Mesothelial cell of epicardium (in vitro differentiated cells): ENCODE measurements at regions not wholly inside any gene's neighbourhood (a gene's known extent, or its start where the extent isn't known, plus 50 kb on each side); places are given as distances from the start of the nearest gene placed in this dataset.
"Not testable (repeated sequence)": the region's sequence is repeated elsewhere in the genome, so short reads cannot be mapped to it uniquely, and the experiment has no call there.

Source experiments
- DNase-seq, 2 experiments: peaks; one replicate each; pipeline ENCODE4 v3.0.0; 2021; ENCODE audit warnings: low spot score in 2 of 2; ENCODE audit not compliant: unreplicated experiment in 2 of 2
- H3K27ac Mint-ChIP-seq: 2 replicates; pipeline ENCODE4 v1.8.0; 2021; ENCODE audit warnings: mixed read lengths
- H3K27me3 Mint-ChIP-seq: 2 replicates; pipeline ENCODE4 v1.8.0; 2021; ENCODE audit warnings: low read depth, mixed read lengths
- H3K36me3 Mint-ChIP-seq: 2 replicates; pipeline ENCODE4 v1.8.0; 2021; ENCODE audit warnings: mixed read lengths
- H3K4me1 Mint-ChIP-seq: 2 replicates; pipeline ENCODE4 v1.8.0; 2021; ENCODE audit warnings: mixed read lengths
- H3K4me3 Mint-ChIP-seq: 2 replicates; pipeline ENCODE4 v1.8.0; 2021; ENCODE audit warnings: mild to moderate bottlenecking, moderate library complexity, mixed read lengths
- H3K9me3 Mint-ChIP-seq: 2 replicates; pipeline ENCODE4 v1.8.0; 2021; ENCODE audit warnings: mixed read lengths
- TF ChIP-seq, protein P1 (sequence below): fragments of 200-600 bp; sonication (generic); IDR thresholded peaks from one replicate; pipeline ENCODE4 v1.5.0; 2021; ENCODE audit warnings: antibody characterized with exemption; ENCODE audit not compliant: unreplicated experiment

DNA sequence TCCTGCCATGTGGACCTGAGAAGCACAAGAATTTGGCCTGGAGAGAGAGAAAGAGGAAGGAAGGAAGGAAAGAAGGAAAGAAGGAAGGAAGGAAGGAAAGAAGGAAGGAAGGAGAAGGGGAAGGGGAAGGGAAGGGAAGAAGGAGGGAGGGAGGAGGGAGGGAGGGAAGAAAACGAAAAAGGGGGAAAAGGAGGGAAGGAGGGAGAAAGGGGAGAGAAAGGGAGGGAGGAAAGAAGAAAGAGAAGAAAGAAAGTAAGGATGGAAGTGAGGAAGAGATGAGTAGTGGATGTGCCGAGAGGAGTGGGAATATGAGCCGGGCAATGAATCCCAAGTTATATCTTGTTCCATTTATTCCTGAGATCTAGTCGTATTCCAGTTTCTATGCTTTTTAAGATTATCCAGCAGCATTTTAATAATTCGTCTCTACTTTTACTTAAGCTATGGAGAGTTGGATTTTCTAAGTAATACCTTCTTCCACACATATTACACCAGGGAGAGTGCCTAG is 247.8 kb downstream of the TDRD15 start:
- DNase-seq: no peak
- peaks cover 10% of the 10 kb centered on the region for H3K27me3 Mint-ChIP-seq
- H3K4me3 Mint-ChIP-seq: no peak overlapping the region
- H3K27ac Mint-ChIP-seq: no peak overlapping the region
- TF ChIP-seq, protein P1, sequence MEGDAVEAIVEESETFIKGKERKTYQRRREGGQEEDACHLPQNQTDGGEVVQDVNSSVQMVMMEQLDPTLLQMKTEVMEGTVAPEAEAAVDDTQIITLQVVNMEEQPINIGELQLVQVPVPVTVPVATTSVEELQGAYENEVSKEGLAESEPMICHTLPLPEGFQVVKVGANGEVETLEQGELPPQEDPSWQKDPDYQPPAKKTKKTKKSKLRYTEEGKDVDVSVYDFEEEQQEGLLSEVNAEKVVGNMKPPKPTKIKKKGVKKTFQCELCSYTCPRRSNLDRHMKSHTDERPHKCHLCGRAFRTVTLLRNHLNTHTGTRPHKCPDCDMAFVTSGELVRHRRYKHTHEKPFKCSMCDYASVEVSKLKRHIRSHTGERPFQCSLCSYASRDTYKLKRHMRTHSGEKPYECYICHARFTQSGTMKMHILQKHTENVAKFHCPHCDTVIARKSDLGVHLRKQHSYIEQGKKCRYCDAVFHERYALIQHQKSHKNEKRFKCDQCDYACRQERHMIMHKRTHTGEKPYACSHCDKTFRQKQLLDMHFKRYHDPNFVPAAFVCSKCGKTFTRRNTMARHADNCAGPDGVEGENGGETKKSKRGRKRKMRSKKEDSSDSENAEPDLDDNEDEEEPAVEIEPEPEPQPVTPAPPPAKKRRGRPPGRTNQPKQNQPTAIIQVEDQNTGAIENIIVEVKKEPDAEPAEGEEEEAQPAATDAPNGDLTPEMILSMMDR: no peak
- H3K4me1 Mint-ChIP-seq: no peaks in the 10 kb centered on the region
- H3K9me3 Mint-ChIP-seq: no peaks in the 10 kb centered on the region
- no peaks in the 10 kb centered on the region for H3K36me3 Mint-ChIP-seq

DNA sequence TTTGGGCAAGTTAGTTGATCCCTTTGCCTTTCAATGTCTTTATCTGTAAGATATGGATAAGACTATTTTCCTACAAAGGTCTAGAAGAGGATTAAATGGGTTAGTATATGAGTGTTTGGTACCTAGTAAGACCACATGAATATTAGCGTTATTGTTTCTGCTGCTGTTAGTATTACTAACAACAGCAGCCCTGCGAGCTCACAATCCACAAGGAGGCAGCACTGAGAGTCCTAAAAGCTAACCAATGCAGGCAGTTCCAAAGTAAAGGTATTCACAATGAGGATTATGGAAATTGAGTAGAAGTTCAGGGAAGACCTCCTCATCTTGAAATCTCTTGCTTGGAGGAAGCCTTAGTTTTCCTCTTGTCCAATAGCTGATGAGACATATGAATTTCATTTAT is 248.9 kb downstream of the TDRD15 start:
- TF ChIP-seq, protein P1: no peak
- Mint-ChIP-seq H3K4me1 (no peaks in the 10 kb centered on the region), H3K27ac (no peak overlapping the region), H3K4me3 (no peak overlapping the region), H3K27me3 (peaks cover 10% of the 10 kb centered on the region), H3K36me3 (no peaks in the 10 kb centered on the region), H3K9me3 (no peaks in the 10 kb centered on the region)
- DNase-seq: no peak

DNA sequence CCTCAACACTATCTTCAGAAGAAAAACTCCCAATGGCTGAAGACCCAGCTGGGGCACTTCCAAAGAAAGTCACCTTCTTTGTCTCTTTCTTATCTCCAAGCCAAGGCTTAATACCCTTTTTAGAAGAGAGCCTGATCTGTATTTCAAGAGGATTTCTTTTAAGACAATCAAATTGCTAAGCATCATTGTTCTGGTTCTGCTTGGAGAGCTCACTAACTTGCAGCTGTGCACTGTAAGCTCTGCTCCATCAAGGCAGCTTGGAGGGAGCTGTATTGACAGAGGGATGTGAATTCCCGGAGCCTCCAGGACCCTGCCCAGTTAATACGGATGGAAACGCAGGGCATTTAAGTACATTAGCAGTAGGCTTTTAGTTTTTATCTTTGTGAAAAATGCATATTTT is 253.1 kb downstream of the TDRD15 start:
- Mint-ChIP-seq H3K9me3 (peaks cover 6% of the 10 kb centered on the region), H3K27ac (no peak overlapping the region), H3K27me3 (peaks cover 8% of the 10 kb centered on the region), H3K4me1 (no peaks in the 10 kb centered on the region), H3K4me3 (no peak overlapping the region), H3K36me3 (no peaks in the 10 kb centered on the region)
- TF ChIP-seq, protein P1: no peak
- DNase-seq: no peak

DNA sequence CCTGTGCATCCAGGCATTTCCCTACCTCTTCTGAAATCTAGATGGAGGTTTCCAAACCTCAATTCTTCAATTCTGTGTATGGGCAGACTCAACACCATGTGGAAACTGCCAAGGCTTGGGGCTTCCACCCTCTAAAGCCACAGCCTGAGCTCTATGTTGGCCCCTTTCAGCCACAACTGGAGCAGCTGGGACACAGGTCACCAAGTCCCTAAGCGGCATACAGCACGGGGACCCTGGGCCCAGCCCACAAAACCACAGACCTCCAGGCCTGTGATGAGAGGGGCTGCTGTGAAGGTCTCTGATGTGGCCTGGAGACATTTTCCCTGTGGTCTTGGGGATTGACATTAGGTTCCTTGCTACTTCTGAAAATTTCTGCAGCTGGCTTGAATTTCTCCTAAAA is 255.4 kb downstream of the TDRD15 start:
- peaks cover 6% of the 10 kb centered on the region for H3K9me3 Mint-ChIP-seq
- TF ChIP-seq, protein P1: no peak
- no peaks in the 10 kb centered on the region for H3K4me1 Mint-ChIP-seq
- H3K27me3 Mint-ChIP-seq: peaks cover 8% of the 10 kb centered on the region
- DNase-seq: no peak
- H3K36me3 Mint-ChIP-seq: no peaks in the 10 kb centered on the region
- H3K4me3 Mint-ChIP-seq: no peak overlapping the region
- no peak overlapping the region for H3K27ac Mint-ChIP-seq

DNA sequence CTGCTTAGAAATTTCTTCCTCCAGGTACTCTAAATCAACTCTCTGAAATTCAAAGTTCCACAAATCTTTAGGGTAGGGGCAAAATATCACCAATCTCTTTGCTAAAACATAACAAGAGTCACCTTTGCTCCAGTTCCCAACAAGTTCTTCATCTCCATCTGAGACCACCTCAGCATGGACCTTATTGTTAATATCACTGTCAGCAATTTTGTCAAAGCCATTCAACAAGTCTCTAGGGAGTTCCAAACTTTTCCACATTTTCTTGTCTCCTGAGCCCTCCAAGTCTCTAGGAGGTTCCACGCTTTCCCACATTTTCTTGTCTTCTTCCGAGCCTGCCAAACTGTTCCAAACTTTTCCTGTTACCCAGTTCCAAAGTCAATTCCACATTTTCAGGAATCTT is 255.9 kb downstream of the TDRD15 start:
- H3K9me3 Mint-ChIP-seq: not testable (repeated sequence)

DNA sequence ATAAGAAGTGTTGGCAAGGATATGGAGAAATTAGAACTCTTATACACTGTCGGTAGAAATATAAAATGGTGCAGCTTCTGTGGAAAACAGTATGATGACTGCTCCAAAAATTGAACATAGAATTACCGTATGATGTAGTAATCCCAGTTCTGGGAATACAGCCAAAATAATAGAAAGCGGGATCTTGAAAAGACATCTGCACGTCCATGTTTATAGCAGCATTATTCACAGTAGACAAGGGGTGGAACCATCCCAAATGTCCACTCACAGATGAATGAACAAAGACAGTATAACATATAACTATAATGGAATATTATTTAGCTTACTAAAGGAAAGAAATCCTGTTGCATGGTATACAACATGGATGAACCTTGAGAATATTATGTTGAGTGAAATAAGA is 257.7 kb downstream of the TDRD15 start:
- TF ChIP-seq, protein P1: no peak

More for the DNA sequence above, 255.9 kb downstream of the TDRD15 start:
- H3K36me3 Mint-ChIP-seq, H3K27me3 Mint-ChIP-seq, DNase-seq, H3K4me1 Mint-ChIP-seq, H3K27ac Mint-ChIP-seq, H3K4me3 Mint-ChIP-seq: not testable (repeated sequence)

More for the DNA sequence above, 257.7 kb downstream of the TDRD15 start:
- H3K4me1 Mint-ChIP-seq: no peaks in the 10 kb centered on the region
- H3K27ac Mint-ChIP-seq: no peak overlapping the region
- H3K9me3 Mint-ChIP-seq: peaks cover 9% of the 10 kb centered on the region
- no peak overlapping the region for H3K4me3 Mint-ChIP-seq
- peaks cover 7% of the 10 kb centered on the region for H3K27me3 Mint-ChIP-seq
- DNase-seq: no peak
- no peaks in the 10 kb centered on the region for H3K36me3 Mint-ChIP-seq
